CD1c-positive myeloid dendritic cell (primary cell): ENCODE measurements at regions not wholly inside any gene's neighbourhood (a gene's known extent, or its start where the extent isn't known, plus 50 kb on each side); places are given as distances from the start of the nearest gene placed in this dataset.

Source experiments
- DNase-seq: peaks from one replicate; pipeline ENCODE4 v3.0.0-alpha.2; 2016; ENCODE audit errors: extremely low spot score

GRCh38 chr17:70868149-70868548 is 698.8 kb downstream of the KCNJ2 start:
- DNase-seq = no peak

- DNase-seq = no peak
Measured at GRCh38 chr17:70869402-70870085, 700.2 kb downstream of the KCNJ2 start.

- no peak for DNase-seq
Measured at GRCh38 chr17:70871180-70871818, 702.0 kb downstream of the KCNJ2 start.

GRCh38 chr17:70872103-70872502 is 702.8 kb downstream of the KCNJ2 start:
- no peak for DNase-seq

GRCh38 chr17:70875729-70876310 is 706.5 kb downstream of the KCNJ2 start:
- DNase-seq = no peak

GRCh38 chr17:70878879-70879278 is 709.5 kb downstream of the KCNJ2 start:
- DNase-seq = no peak

GRCh38 chr17:70879401-70879800 is 710.1 kb downstream of the KCNJ2 start:
- no peak for DNase-seq

- DNase-seq = no peak
Measured at GRCh38 chr17:70881093-70881492, 711.8 kb downstream of the KCNJ2 start.

- no peak for DNase-seq
Measured at GRCh38 chr17:70882504-70882903, 713.2 kb downstream of the KCNJ2 start.

GRCh38 chr17:70886648-70887047 is 717.3 kb downstream of the KCNJ2 start:
- DNase-seq = no peak

GRCh38 chr17:70888324-70888723 is 719.0 kb downstream of the KCNJ2 start:
- DNase-seq = no peak

- no peak for DNase-seq
Measured at GRCh38 chr17:70891306-70891705, 722.0 kb downstream of the KCNJ2 start.

- no peak for DNase-seq
Measured at GRCh38 chr17:70892527-70892926, 723.2 kb downstream of the KCNJ2 start.

- no peak for DNase-seq
Measured at GRCh38 chr17:70896843-70897242, 727.5 kb downstream of the KCNJ2 start.

- no peak for DNase-seq
Measured at GRCh38 chr17:70897446-70897845, 728.1 kb downstream of the KCNJ2 start.

GRCh38 chr17:70901870-70902269 is 732.5 kb downstream of the KCNJ2 start:
- DNase-seq = no peak

- DNase-seq = no peak
Measured at GRCh38 chr17:70905796-70906195, 736.5 kb downstream of the KCNJ2 start.

- no peak for DNase-seq
Measured at GRCh38 chr17:70906808-70907207, 737.5 kb downstream of the KCNJ2 start.

GRCh38 chr17:70912716-70913485 is 743.6 kb downstream of the KCNJ2 start:
- no peak for DNase-seq

GRCh38 chr17:70916469-70916868 is 747.1 kb downstream of the KCNJ2 start:
- no peak for DNase-seq

- DNase-seq = no peak
Measured at GRCh38 chr17:70919241-70919640, 749.9 kb downstream of the KCNJ2 start.

- DNase-seq = no peak
Measured at GRCh38 chr17:70920416-70920815, 751.1 kb downstream of the KCNJ2 start.

GRCh38 chr17:70922268-70922667 is 752.9 kb downstream of the KCNJ2 start:
- no peak for DNase-seq
